OCI-LY7 (cell line): ENCODE measurements at regions not wholly inside any gene's neighbourhood (a gene's known extent, or its start where the extent isn't known, plus 50 kb on each side); places are given as distances from the start of the nearest gene placed in this dataset.

Experiments used
- BruUV-seq: library from RNA; stranded (reverse); fragments of 400-500 nt; replicated peaks from 2 replicates; lab custom pipeline; 2021; lab: Mats Ljungman, UMichigan
- CTCF ChIA-PET: fragments of 300-600 bp; sonication (Branson Sonifier 250); formaldehyde crosslinking; loops from one replicate; lab custom pipeline; 2022; ENCODE audit warnings: antibody characterized with exemption; ENCODE audit not compliant: unreplicated experiment; lab: Charles Lee
- POLR2A ChIA-PET: fragments of 300-600 bp; sonication (Branson Sonifier 250); formaldehyde crosslinking; loops from one replicate; lab custom pipeline; 2022; ENCODE audit warnings: antibody characterized with exemption; lab: Charles Lee
- DNase-seq: peaks from one replicate; pipeline ENCODE4 v3.0.0-alpha.2; 2015; ENCODE audit warnings: low spot score
- H2AFZ ChIP-seq: fragments of 200-600 bp; sonication (generic), shearing (Covaris generic); 2 replicates; pipeline ENCODE4 v1.6.1; 2014; ENCODE audit warnings: mild to moderate bottlenecking, antibody characterized with exemption, low read length, moderate library complexity
- H3K27ac ChIP-seq: fragments of 200-600 bp; sonication (generic); 2 replicates; pipeline ENCODE4 v1.5.1; 2014; ENCODE audit warnings: mixed run types, low read depth, mild to moderate bottlenecking, moderate library complexity, low read length, inconsistent platforms; ENCODE audit not compliant: poor library complexity, severe bottlenecking
- H3K36me3 ChIP-seq: fragments of 200-600 bp; sonication (generic); 2 replicates; pipeline ENCODE4 v1.6.1; 2014; ENCODE audit warnings: mild to moderate bottlenecking, antibody characterized with exemption, low read length, moderate library complexity, mixed read lengths; ENCODE audit not compliant: insufficient read depth
- H3K4me1 ChIP-seq: fragments of 200-600 bp; sonication (generic); 2 replicates; pipeline ENCODE4 v1.5.1; 2014; ENCODE audit warnings: mild to moderate bottlenecking, low read length; ENCODE audit not compliant: insufficient read depth, poor library complexity, severe bottlenecking
- H3K4me2 ChIP-seq: fragments of 200-600 bp; sonication (generic); 2 replicates; pipeline ENCODE4 v1.6.1; 2014; ENCODE audit warnings: mild to moderate bottlenecking, low read length
- H3K4me3 ChIP-seq: fragments of 200-600 bp; sonication (generic); 2 replicates; pipeline ENCODE4 v1.5.1; 2014; ENCODE audit warnings: mild to moderate bottlenecking, low read depth, low read length; ENCODE audit not compliant: poor library complexity, severe bottlenecking
- H3K79me2 ChIP-seq: fragments of 200-600 bp; sonication (generic); 2 replicates; pipeline ENCODE4 v1.6.1; 2016; ENCODE audit warnings: low read depth, mild to moderate bottlenecking, low read length, moderate library complexity, mixed read lengths; ENCODE audit not compliant: insufficient read depth
- H3K9me2 ChIP-seq: fragments of 200-600 bp; sonication (generic); 2 replicates; pipeline ENCODE4 v1.6.1; 2016; ENCODE audit warnings: mild to moderate bottlenecking, low read length, mixed read lengths; ENCODE audit not compliant: insufficient read depth
- H3K9me3 ChIP-seq: fragments of 200-600 bp; sonication (generic); 2 replicates; pipeline ENCODE4 v1.6.1; 2014; ENCODE audit warnings: mild to moderate bottlenecking, mixed run types, low read length, mixed read lengths
- H4K20me1 ChIP-seq: fragments of 200-600 bp; sonication (generic); 2 replicates; pipeline ENCODE4 v1.6.1; 2014; ENCODE audit warnings: mild to moderate bottlenecking, antibody characterized with exemption, low read length, moderate library complexity, mixed read lengths; ENCODE audit not compliant: insufficient read depth
- CTCF ChIP-seq: fragments of 200-600 bp; sonication (generic); conservative IDR thresholded peaks from 2 replicates; pipeline ENCODE4 v1.5.1; 2014; ENCODE audit warnings: mild to moderate bottlenecking, antibody characterized with exemption, low read length, moderate library complexity, mixed read lengths
- EZH2phosphoT487 ChIP-seq: fragments of 200-600 bp; sonication (generic); IDR thresholded peaks from 2 replicates; pipeline ENCODE4 v1.6.1; 2018; ENCODE audit warnings: low read depth, borderline replicate concordance, mild to moderate bottlenecking, mixed run types, antibody characterized with exemption, low read length, moderate library complexity, mixed read lengths
- intact Hi-C: fragments of 100-400 bp; cut with micrococcal nuclease; formaldehyde crosslinking; loops from one replicate; pipeline ENCODE4 v1.10.0; 2022; ENCODE audit not compliant: unreplicated experiment

- intact Hi-C loops = no loop called here
- Histone ChIP-seq H3K4me1 (no peaks in the 10 kb centered on the region), H3K27ac (no peak overlapping the region), H3K9me2 (no peaks in the 10 kb centered on the region), H4K20me1 (no peaks in the 10 kb centered on the region), H3K9me3 (no peaks in the 10 kb centered on the region), H2AFZ (no peak overlapping the region), H3K4me2 (no peak overlapping the region), H3K4me3 (no peak overlapping the region), H3K79me2 (no peaks in the 10 kb centered on the region), H3K36me3 (no peaks in the 10 kb centered on the region)
- POLR2A ChIA-PET = interaction anchor here (1.0 kb wide), 1 partner anchor 22 kb away, joined by 3 read pairs; no protein-coding TSS in a partner anchor
- no peak for DNase-seq
- no peak for TF ChIP-seq EZH2phosphoT487
- TF ChIP-seq CTCF = no peak
- no TSS peak for BruUV-seq
- CTCF ChIA-PET = no interaction called here
Observed at GRCh38 chr7:67894746-67895145, 898.1 kb downstream of the TYW1 start.

GRCh38 chr7:67896721-67897120 lies 900.1 kb downstream of the TYW1 start:
- Histone ChIP-seq H3K4me3 (no peak overlapping the region), H3K79me2 (no peaks in the 10 kb centered on the region), H3K9me3 (no peaks in the 10 kb centered on the region), H3K36me3 (no peaks in the 10 kb centered on the region), H4K20me1 (no peaks in the 10 kb centered on the region), H3K4me2 (no peak overlapping the region), H3K27ac (no peak overlapping the region), H3K9me2 (no peaks in the 10 kb centered on the region), H2AFZ (no peak overlapping the region), H3K4me1 (no peaks in the 10 kb centered on the region)
- ChIA-PET POLR2A (no interaction called here), CTCF (no interaction called here)
- intact Hi-C loops = no loop called here
- TF ChIP-seq EZH2phosphoT487 = no peak
- no peak for TF ChIP-seq CTCF
- no TSS peak for BruUV-seq
- no peak for DNase-seq

- POLR2A ChIA-PET = no interaction called here
- intact Hi-C loops = no loop called here
Observed at GRCh38 chr7:67900456-67900855, 903.8 kb downstream of the TYW1 start.

More at GRCh38 chr7:67900456-67900855, 903.8 kb downstream of the TYW1 start:
- no peak for DNase-seq
- no peaks in the 10 kb centered on the region for H4K20me1 ChIP-seq
- no peaks in the 10 kb centered on the region for H3K4me1 ChIP-seq
- TF ChIP-seq EZH2phosphoT487 = no peak
- no peak for TF ChIP-seq CTCF
- no peak overlapping the region for H2AFZ ChIP-seq
- no peaks in the 10 kb centered on the region for H3K9me3 ChIP-seq
- no peak overlapping the region for H3K27ac ChIP-seq
- no peak overlapping the region for H3K4me2 ChIP-seq
- BruUV-seq = no TSS peak
- H3K9me2 ChIP-seq = no peaks in the 10 kb centered on the region
- no peaks in the 10 kb centered on the region for H3K79me2 ChIP-seq
- CTCF ChIA-PET = no interaction called here
- H3K4me3 ChIP-seq = no peak overlapping the region
- H3K36me3 ChIP-seq = no peaks in the 10 kb centered on the region
